ENCODE measurements at regions not wholly inside any gene's neighbourhood (a gene's known extent, or its start where the extent isn't known, plus 50 kb on each side); places are given as distances from the start of the nearest gene placed in this dataset.

GRCh38 chr4:16411501-16412085 is 185.3 kb upstream of the TAPT1 start:
- TF ChIP-seq CTCF (IDR thresholded peaks at IDR 0.05) (no peak), ZFX (IDR thresholded peaks at IDR 0.05; ENCODE audit: borderline replicate concordance) (no peak)

All from 22Rv1 (cell line).